ENCODE measurements at regions not wholly inside any gene's neighbourhood (a gene's known extent, or its start where the extent isn't known, plus 50 kb on each side); places are given as distances from the start of the nearest gene placed in this dataset.

GRCh38 chr16:73230651-73231050, 182.7 kb upstream of the ZFHX3 start:
- no peaks in the 10 kb centered on the region for H3K4me1 ChIP-seq
- H3K27ac ChIP-seq = no peak overlapping the region
- H3K9me3 ChIP-seq = no peaks in the 10 kb centered on the region
- TF ChIP-seq POLR2AphosphoS5 (IDR thresholded peaks at IDR 0.05) = no peak
- TF ChIP-seq EP300 (IDR thresholded peaks at IDR 0.05) = no peak
- TF ChIP-seq, protein P1, sequence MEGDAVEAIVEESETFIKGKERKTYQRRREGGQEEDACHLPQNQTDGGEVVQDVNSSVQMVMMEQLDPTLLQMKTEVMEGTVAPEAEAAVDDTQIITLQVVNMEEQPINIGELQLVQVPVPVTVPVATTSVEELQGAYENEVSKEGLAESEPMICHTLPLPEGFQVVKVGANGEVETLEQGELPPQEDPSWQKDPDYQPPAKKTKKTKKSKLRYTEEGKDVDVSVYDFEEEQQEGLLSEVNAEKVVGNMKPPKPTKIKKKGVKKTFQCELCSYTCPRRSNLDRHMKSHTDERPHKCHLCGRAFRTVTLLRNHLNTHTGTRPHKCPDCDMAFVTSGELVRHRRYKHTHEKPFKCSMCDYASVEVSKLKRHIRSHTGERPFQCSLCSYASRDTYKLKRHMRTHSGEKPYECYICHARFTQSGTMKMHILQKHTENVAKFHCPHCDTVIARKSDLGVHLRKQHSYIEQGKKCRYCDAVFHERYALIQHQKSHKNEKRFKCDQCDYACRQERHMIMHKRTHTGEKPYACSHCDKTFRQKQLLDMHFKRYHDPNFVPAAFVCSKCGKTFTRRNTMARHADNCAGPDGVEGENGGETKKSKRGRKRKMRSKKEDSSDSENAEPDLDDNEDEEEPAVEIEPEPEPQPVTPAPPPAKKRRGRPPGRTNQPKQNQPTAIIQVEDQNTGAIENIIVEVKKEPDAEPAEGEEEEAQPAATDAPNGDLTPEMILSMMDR (IDR thresholded peaks at IDR 0.05) = no peak
- TF ChIP-seq POLR2A (IDR thresholded peaks at IDR 0.05) = no peak
- H3K27me3 ChIP-seq = no peaks in the 10 kb centered on the region
- ATAC-seq (ENCODE audit: low FRiP score in 2 of 2) (no peak), DNase-seq (no peak)
- WGBS, 2 donors = 90 to 91% methylated on average over 7 of the region's 7 CpGs
- H3K36me3 ChIP-seq = no peaks in the 10 kb centered on the region
- no peak overlapping the region for H3K4me3 ChIP-seq

- whole genome bisulfite sequencing, 2 donors = 28 to 42% methylated on average over 5 of the region's 5 CpGs
- TF ChIP-seq POLR2AphosphoS5 (IDR thresholded peaks at IDR 0.05) = no peak
- TF ChIP-seq, protein P1 (IDR thresholded peaks at IDR 0.05) = no peak
- TF ChIP-seq POLR2A (IDR thresholded peaks at IDR 0.05) = no peak
- no peak for TF ChIP-seq EP300 (IDR thresholded peaks at IDR 0.05)
- H3K9me3 ChIP-seq = no peaks in the 10 kb centered on the region
- no peaks in the 10 kb centered on the region for H3K36me3 ChIP-seq
- ATAC-seq (ENCODE audit: low FRiP score in 2 of 2) = peak in 1 of 2 donors; percentile 63
- H3K4me3 ChIP-seq = no peak overlapping the region
- H3K4me1 ChIP-seq = no peaks in the 10 kb centered on the region
- H3K27me3 ChIP-seq = no peaks in the 10 kb centered on the region
- DNase-seq = no peak
- no peak overlapping the region for H3K27ac ChIP-seq
Observed at GRCh38 chr16:73228649-73229048, 180.7 kb upstream of the ZFHX3 start.

DNA sequence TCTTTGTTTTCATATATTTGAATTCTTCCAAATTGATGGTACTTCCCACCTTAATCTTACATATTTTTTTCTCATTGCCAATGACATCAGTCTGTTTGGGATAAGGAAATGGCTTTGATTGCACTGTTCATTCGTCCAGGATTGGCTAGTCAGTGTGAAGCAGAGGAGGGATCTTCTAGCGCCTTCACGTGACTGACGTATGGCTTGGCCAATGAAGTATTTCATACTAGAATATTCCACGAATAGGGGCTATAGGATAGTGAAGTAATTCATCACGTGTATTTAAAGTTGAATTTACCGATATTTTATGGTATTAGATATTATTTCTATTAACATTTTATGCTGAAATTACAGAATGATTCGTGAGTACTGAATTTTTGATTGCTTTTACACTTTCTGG, 178.7 kb upstream of the ZFHX3 start:
- 85 to 91% methylated on average over 8 of the region's 8 CpGs for WGBS, 2 donors

DNA sequence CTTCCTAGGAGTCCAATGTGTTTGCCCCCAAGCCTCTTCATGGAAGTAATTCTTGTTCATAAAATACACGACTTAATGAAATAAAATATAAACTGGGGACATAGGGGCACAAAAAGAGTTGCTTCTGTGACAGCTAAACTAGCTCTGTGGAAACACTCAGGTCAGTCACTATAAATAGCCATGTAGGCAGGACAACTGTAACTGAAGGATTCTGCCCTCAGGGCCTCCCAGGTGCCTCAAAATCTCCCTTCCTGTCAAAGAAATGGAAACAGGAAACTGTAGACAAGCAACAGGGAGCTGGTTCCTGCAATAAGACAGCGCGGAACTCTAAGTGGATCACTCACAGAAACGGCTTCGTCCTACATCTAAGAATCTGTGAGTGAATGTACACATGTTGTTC, 178.1 kb upstream of the ZFHX3 start:
- DNase-seq (no peak), ATAC-seq (ENCODE audit: low FRiP score in 2 of 2) (no peak)
- no peaks in the 10 kb centered on the region for H3K4me1 ChIP-seq
- no peaks in the 10 kb centered on the region for H3K36me3 ChIP-seq
- H3K27me3 ChIP-seq = no peaks in the 10 kb centered on the region
- no peaks in the 10 kb centered on the region for H3K9me3 ChIP-seq
- H3K4me3 ChIP-seq = no peak overlapping the region
- TF ChIP-seq, protein P1 (IDR thresholded peaks at IDR 0.05) = no peak
- no peak for TF ChIP-seq POLR2AphosphoS5 (IDR thresholded peaks at IDR 0.05)
- TF ChIP-seq POLR2A (IDR thresholded peaks at IDR 0.05) = no peak
- TF ChIP-seq EP300 (IDR thresholded peaks at IDR 0.05) = no peak
- H3K27ac ChIP-seq = no peak overlapping the region
- WGBS, 2 donors = 80 to 82% methylated on average over 5 of the region's 5 CpGs

More for the DNA sequence above, 178.7 kb upstream of the ZFHX3 start:
- DNase-seq (no peak), ATAC-seq (ENCODE audit: low FRiP score in 2 of 2) (no peak)
- H3K27me3 ChIP-seq = no peaks in the 10 kb centered on the region
- H3K27ac ChIP-seq = no peak overlapping the region
- TF ChIP-seq EP300 (IDR thresholded peaks at IDR 0.05) = no peak
- TF ChIP-seq, protein P1 (IDR thresholded peaks at IDR 0.05) = no peak
- TF ChIP-seq POLR2A (IDR thresholded peaks at IDR 0.05) = no peak
- TF ChIP-seq POLR2AphosphoS5 (IDR thresholded peaks at IDR 0.05) = no peak
- no peak overlapping the region for H3K4me3 ChIP-seq
- H3K4me1 ChIP-seq = no peaks in the 10 kb centered on the region
- H3K9me3 ChIP-seq = no peaks in the 10 kb centered on the region
- no peaks in the 10 kb centered on the region for H3K36me3 ChIP-seq

- no peak for TF ChIP-seq POLR2AphosphoS5 (IDR thresholded peaks at IDR 0.05)
- no peak for TF ChIP-seq POLR2A (IDR thresholded peaks at IDR 0.05)
- no peak for TF ChIP-seq EP300 (IDR thresholded peaks at IDR 0.05)
- TF ChIP-seq, protein P1 (IDR thresholded peaks at IDR 0.05) = no peak
- DNase-seq (no peak), ATAC-seq (ENCODE audit: low FRiP score in 2 of 2) (no peak)
- Histone ChIP-seq H3K9me3 (no peaks in the 10 kb centered on the region), H3K4me1 (no peaks in the 10 kb centered on the region), H3K27ac (no peak overlapping the region), H3K4me3 (no peak overlapping the region), H3K36me3 (no peaks in the 10 kb centered on the region), H3K27me3 (no peaks in the 10 kb centered on the region)
- 85 to 87% methylated on average over 5 of the region's 5 CpGs for WGBS, 2 donors
Observed at GRCh38 chr16:73220836-73221235, 172.9 kb upstream of the ZFHX3 start.

Measured in upper lobe of left lung (tissue), 6 donors.